Muscle of leg (tissue), 3 donors: ENCODE measurements at regions not wholly inside any gene's neighbourhood (a gene's known extent, or its start where the extent isn't known, plus 50 kb on each side); places are given as distances from the start of the nearest gene placed in this dataset.
"Not testable (repeated sequence)": the region's sequence is repeated elsewhere in the genome, so short reads cannot be mapped to it uniquely, and the experiment has no call there.

Experiments used
- DNase-seq: peaks from one replicate; pipeline ENCODE4 v3.0.0; 2013
- H3K27ac ChIP-seq: one replicate; pipeline ENCODE4 v1.5.1; 2013; ENCODE audit warnings: mild to moderate bottlenecking, low read length, control low read depth
- H3K27me3 ChIP-seq: one replicate; pipeline ENCODE4 v1.6.1; 2013; ENCODE audit warnings: low read length; ENCODE audit not compliant: control insufficient read depth, insufficient read depth
- H3K36me3 ChIP-seq: one replicate; pipeline ENCODE4 v1.6.1; 2013; ENCODE audit warnings: low read length; ENCODE audit not compliant: control insufficient read depth, insufficient read depth
- H3K4me1 ChIP-seq: one replicate; pipeline ENCODE4 v1.6.1; 2013; ENCODE audit warnings: low read length; ENCODE audit not compliant: control insufficient read depth, insufficient read depth
- H3K4me3 ChIP-seq: one replicate; pipeline ENCODE4 v1.5.1; 2013; ENCODE audit warnings: low read length, control low read depth
- H3K9me3 ChIP-seq: replicated peaks from 2 replicates; pipeline ENCODE4 v1.6.1; 2013; ENCODE audit warnings: low read depth, low read length; ENCODE audit not compliant: control insufficient read depth
- WGBS: methylation state at CpG from one replicate; pipeline ENCODE4 v1.1.5; 2013; ENCODE audit warnings: missing lambda C conversion rate; ENCODE audit not compliant: insufficient coverage; 5-methylcytosine and 5-hydroxymethylcytosine counted together

- Histone ChIP-seq H3K27me3 (peaks cover 6% of the 10 kb centered on the region), H3K27ac (no peak overlapping the region), H3K36me3 (no peaks in the 10 kb centered on the region), H3K9me3 (peaks cover 11% of the 10 kb centered on the region), H3K4me1 (peaks cover 5% of the 10 kb centered on the region), H3K4me3 (no peak overlapping the region)
- WGBS, result 54% methylated on average over 13 of the region's 17 CpGs
- DNase-seq, result no peak
Measured at GRCh38 chr6:170007468-170008293, 256.3 kb downstream of the ERMARD start.

DNA sequence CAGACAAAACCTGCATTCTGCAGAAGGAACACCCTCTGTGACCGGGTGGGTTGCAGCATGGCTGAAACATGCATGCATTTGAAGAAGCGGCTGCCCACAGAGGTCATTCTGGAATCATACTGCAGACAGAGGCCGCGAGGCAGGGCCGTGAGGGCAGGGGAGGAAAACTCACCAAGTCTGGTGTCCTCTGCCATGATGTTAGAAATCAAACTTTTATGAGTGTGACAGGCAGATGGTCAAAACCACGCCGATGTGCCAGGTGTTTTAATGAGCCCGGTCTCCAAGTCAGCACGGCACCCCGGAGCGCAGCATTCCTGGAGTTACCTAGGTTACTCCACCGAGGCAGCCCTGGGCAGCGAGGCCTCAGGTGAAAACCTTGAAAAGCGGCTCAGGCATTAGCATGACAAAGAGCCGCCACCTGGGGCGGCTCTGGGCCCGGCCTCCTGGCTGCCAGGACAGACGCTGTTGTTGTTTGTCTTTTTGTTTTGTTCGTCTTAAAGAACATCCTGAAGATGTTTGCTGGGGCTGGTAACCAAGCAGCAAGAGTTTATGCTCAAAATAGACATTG, 255.6 kb downstream of the ERMARD start:
- no peaks in the 10 kb centered on the region for H3K36me3 ChIP-seq
- WGBS, result 39% methylated on average over 17 of the region's 19 CpGs
- no peak overlapping the region for H3K4me3 ChIP-seq
- peaks cover 5% of the 10 kb centered on the region for H3K4me1 ChIP-seq
- H3K27me3 ChIP-seq, result peaks cover 6% of the 10 kb centered on the region
- no peak for DNase-seq
- peaks cover 11% of the 10 kb centered on the region for H3K9me3 ChIP-seq
- H3K27ac ChIP-seq, result no peak overlapping the region

- Histone ChIP-seq H3K36me3 (no peaks in the 10 kb centered on the region), H3K4me1 (peaks cover 5% of the 10 kb centered on the region), H3K9me3 (peaks cover 12% of the 10 kb centered on the region), H3K27me3 (peaks cover 6% of the 10 kb centered on the region), H3K27ac (no peak overlapping the region), H3K4me3 (no peak overlapping the region)
- 54% methylated on average over 7 of the region's 7 CpGs for WGBS
- DNase-seq, result no peak
Measured at GRCh38 chr6:170006071-170006899, 254.9 kb downstream of the ERMARD start.

DNA sequence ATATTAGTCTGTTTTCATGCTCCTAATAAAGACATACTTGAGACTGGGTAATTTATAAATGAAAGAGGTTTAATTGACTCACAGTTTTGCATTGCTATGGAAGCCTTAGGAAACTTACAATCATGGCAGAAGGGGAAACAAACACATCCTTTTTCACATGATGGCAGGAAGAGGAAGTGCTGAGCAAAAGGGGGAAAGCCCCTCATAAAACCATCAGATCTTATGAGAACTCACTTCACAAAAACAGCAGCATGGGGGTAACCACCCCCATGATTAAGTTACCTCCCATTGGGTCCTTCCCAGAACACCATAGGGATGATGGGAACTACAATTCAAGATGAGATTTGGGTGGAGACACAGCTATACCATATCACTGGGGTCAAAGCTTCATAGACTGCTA, 254.2 kb downstream of the ERMARD start:
- H3K36me3 ChIP-seq, result no peaks in the 10 kb centered on the region
- H3K4me3 ChIP-seq, result no peak overlapping the region
- H3K4me1 ChIP-seq, result no peaks in the 10 kb centered on the region
- peaks cover 6% of the 10 kb centered on the region for H3K27me3 ChIP-seq
- no peak for DNase-seq
- no peak overlapping the region for H3K27ac ChIP-seq
- H3K9me3 ChIP-seq, result peaks cover 12% of the 10 kb centered on the region

DNA sequence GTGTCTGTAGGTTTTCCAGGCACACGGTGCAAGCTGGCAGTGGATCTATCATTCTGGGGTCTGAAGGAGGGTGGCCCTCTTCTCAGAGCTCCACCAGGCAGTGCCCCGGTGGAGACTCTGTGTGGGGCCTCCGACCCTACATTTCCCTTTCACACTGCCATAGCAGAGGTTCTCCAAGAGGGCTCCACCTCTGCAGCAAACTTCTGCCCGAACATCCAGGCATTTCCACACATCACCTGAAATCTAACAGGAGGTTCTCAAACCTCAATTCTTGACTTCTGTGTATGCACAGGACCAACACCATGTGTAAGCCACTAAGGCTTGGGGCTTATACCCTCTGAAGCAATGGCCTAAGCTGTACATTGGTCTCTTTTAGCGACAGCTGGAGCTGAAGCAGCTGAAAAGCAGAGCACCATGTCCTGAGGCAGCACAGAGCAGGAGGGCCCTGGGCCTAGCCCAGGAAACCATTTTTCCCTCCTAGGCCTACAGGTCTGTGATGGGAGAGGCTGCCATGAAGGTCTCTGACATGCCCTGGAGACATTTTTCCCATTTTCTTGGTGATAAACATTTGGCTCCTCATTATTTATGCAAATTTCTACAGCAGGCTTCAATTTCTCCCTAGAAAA, 253.3 kb downstream of the ERMARD start:
- Histone ChIP-seq H3K4me1 (no peaks in the 10 kb centered on the region), H3K36me3 (no peaks in the 10 kb centered on the region), H3K4me3 (no peak overlapping the region), H3K27ac (no peak overlapping the region), H3K9me3 (peaks cover 12% of the 10 kb centered on the region), H3K27me3 (peaks cover 6% of the 10 kb centered on the region)
- no peak for DNase-seq
- WGBS, result 86% methylated on average over 3 of the region's 5 CpGs

DNA sequence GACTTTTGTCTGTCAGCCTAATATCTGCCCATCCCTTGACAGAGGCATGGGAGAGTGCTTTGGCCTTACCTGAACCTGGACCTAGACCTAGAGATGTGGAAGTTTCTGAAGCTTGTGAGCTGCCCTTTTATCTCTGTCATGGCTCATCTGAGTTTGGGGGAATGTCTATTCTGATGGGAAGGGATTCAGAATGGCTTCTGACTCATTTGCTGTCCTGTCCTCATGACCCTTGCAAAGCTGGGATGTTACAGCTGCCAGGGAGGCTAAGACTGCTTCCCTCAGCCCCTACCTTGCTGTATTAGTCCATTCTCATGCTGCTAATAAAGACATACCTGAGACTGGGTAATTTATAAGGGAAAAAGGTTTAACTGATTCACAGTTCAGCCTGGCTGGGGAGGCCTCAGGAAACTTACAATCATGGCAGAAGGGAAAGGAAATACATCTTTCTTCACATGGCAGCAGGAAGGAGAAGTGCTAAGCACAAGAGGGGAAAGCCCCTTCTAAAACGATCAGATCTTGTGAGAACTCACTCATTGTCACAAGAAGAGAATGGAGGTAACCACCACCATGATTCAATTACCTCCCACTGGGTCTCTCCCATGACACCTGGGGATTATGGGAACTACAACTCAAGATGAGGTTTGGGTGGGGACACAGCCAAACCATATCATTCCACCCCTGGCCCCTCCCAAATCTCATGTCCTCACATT, 252.2 kb downstream of the ERMARD start:
- Histone ChIP-seq H3K4me1 (no peaks in the 10 kb centered on the region), H3K27ac (no peak overlapping the region), H3K9me3 (peaks cover 12% of the 10 kb centered on the region), H3K27me3 (peaks cover 6% of the 10 kb centered on the region), H3K36me3 (no peaks in the 10 kb centered on the region), H3K4me3 (no peak overlapping the region)
- WGBS, result no CpG with 5 or more reads among the region's 1 CpG
- DNase-seq, result no peak

DNA sequence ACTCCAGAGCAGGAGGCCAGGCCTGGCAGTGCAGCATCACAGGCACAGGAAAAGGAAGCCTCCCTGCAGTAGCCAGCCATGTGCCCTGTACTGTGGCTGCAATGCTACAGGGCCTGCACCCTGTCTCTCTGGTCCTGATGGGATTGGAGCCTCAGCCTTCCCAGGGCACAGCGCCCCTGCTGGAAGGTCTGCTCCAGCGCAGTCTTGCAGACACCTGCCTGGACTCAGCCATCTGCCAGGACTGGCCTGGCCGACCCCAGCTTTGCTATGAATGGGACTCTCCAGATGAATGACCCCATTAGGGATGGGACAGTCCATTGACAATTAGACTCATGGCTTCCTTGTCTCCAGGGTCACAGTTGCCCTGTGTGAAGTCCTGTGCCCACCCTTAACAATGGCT, 251.6 kb downstream of the ERMARD start:
- Histone ChIP-seq H3K27ac (no peak overlapping the region), H3K9me3 (peaks cover 12% of the 10 kb centered on the region), H3K4me3 (no peak overlapping the region), H3K36me3 (no peaks in the 10 kb centered on the region), H3K27me3 (peaks cover 4% of the 10 kb centered on the region), H3K4me1 (no peaks in the 10 kb centered on the region)
- no peak for DNase-seq
- WGBS, result 82% methylated on average over 3 of the region's 3 CpGs

GRCh38 chr6:170001782-170002181, 250.4 kb downstream of the ERMARD start:
- not testable (repeated sequence) for H3K4me1 ChIP-seq, H3K27ac ChIP-seq, H3K4me3 ChIP-seq, H3K27me3 ChIP-seq, DNase-seq, H3K36me3 ChIP-seq
- peaks cover 12% of the 10 kb centered on the region for H3K9me3 ChIP-seq

GRCh38 chr6:170000071-170000843, 248.8 kb downstream of the ERMARD start:
- DNase-seq, result no peak

More at GRCh38 chr6:170000071-170000843, 248.8 kb downstream of the ERMARD start:
- H3K4me1 ChIP-seq, result no peaks in the 10 kb centered on the region
- H3K27me3 ChIP-seq, result no peaks in the 10 kb centered on the region
- WGBS, result 84% methylated on average over 4 of the region's 8 CpGs
- no peaks in the 10 kb centered on the region for H3K36me3 ChIP-seq
- H3K4me3 ChIP-seq, result no peak overlapping the region
- H3K27ac ChIP-seq, result no peak overlapping the region
- H3K9me3 ChIP-seq, result peaks cover 12% of the 10 kb centered on the region
